ENCODE measurements at regions not wholly inside any gene's neighbourhood (a gene's known extent, or its start where the extent isn't known, plus 50 kb on each side); places are given as distances from the start of the nearest gene placed in this dataset.

GRCh38 chr4:181173046-181173445, 1070.2 kb upstream of the TENM3 start:
- no peak overlapping the region for H3K4me3 Mint-ChIP-seq
- H3K9me3 Mint-ChIP-seq: no peaks in the 10 kb centered on the region
- no peaks in the 10 kb centered on the region for H3K36me3 Mint-ChIP-seq (ENCODE audit: low read depth)

DNA sequence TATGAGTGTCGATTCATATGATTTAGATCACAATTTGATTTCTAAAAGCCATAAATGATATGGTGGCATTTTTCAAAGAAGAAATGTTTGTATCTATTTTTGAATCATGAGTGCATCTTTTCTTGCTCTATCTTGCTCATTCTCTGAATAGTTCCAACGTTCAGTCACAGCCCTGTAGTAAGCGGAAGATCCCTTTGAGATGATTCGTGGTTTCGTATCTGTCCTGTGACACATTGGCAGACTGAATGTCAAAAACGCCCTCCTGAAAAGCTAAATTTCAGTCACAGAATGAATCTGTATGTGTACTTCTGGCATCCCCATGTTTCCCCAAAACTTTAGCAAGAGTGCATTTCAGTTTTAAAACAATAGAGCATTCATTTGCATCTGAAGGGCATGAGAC, 1066.9 kb upstream of the TENM3 start:
- no peak for DNase-seq
- H3K4me1 Mint-ChIP-seq (ENCODE audit: low read depth): no peaks in the 10 kb centered on the region
- no peak overlapping the region for H3K4me3 Mint-ChIP-seq
- H3K36me3 Mint-ChIP-seq (ENCODE audit: low read depth): no peaks in the 10 kb centered on the region
- no peaks in the 10 kb centered on the region for H3K27me3 Mint-ChIP-seq
- H3K9me3 Mint-ChIP-seq: no peaks in the 10 kb centered on the region
- H3K27ac Mint-ChIP-seq: no peak overlapping the region

More at GRCh38 chr4:181173046-181173445, 1070.2 kb upstream of the TENM3 start:
- no peaks in the 10 kb centered on the region for H3K4me1 Mint-ChIP-seq (ENCODE audit: low read depth)
- no peak for DNase-seq
- H3K27ac Mint-ChIP-seq: no peak overlapping the region
- H3K27me3 Mint-ChIP-seq: no peaks in the 10 kb centered on the region

- no peak overlapping the region for H3K4me3 Mint-ChIP-seq
- no peaks in the 10 kb centered on the region for H3K4me1 Mint-ChIP-seq (ENCODE audit: low read depth)
- H3K9me3 Mint-ChIP-seq: peaks cover 3% of the 10 kb centered on the region
These were observed 1061.9 kb upstream of the TENM3 start for GRCh38 chr4:181181331-181181730.

GRCh38 chr4:181189751-181190150, 1053.5 kb upstream of the TENM3 start:
- no peak overlapping the region for H3K27ac Mint-ChIP-seq
- H3K27me3 Mint-ChIP-seq: no peaks in the 10 kb centered on the region
- H3K4me3 Mint-ChIP-seq: no peak overlapping the region

More at GRCh38 chr4:181181331-181181730, 1061.9 kb upstream of the TENM3 start:
- no peaks in the 10 kb centered on the region for H3K36me3 Mint-ChIP-seq (ENCODE audit: low read depth)
- no peak overlapping the region for H3K27ac Mint-ChIP-seq
- H3K27me3 Mint-ChIP-seq: no peaks in the 10 kb centered on the region
- no peak for DNase-seq

GRCh38 chr4:181193131-181193930, 1049.9 kb upstream of the TENM3 start:
- Mint-ChIP-seq H3K27me3 (no peaks in the 10 kb centered on the region), H3K36me3 (ENCODE audit: low read depth) (no peaks in the 10 kb centered on the region), H3K27ac (no peak overlapping the region), H3K4me3 (no peak overlapping the region), H3K9me3 (peaks cover 2% of the 10 kb centered on the region), H3K4me1 (ENCODE audit: low read depth) (no peaks in the 10 kb centered on the region)
- no peak for DNase-seq

More at GRCh38 chr4:181189751-181190150, 1053.5 kb upstream of the TENM3 start:
- no peak for DNase-seq
- H3K9me3 Mint-ChIP-seq: peaks cover 2% of the 10 kb centered on the region
- H3K4me1 Mint-ChIP-seq (ENCODE audit: low read depth): no peaks in the 10 kb centered on the region
- no peaks in the 10 kb centered on the region for H3K36me3 Mint-ChIP-seq (ENCODE audit: low read depth)

GRCh38 chr4:181194096-181194495, 1049.1 kb upstream of the TENM3 start:
- Mint-ChIP-seq H3K9me3 (peaks cover 7% of the 10 kb centered on the region), H3K36me3 (ENCODE audit: low read depth) (no peaks in the 10 kb centered on the region), H3K4me1 (ENCODE audit: low read depth) (no peaks in the 10 kb centered on the region), H3K27me3 (no peaks in the 10 kb centered on the region), H3K4me3 (no peak overlapping the region), H3K27ac (no peak overlapping the region)
- no peak for DNase-seq

DNA sequence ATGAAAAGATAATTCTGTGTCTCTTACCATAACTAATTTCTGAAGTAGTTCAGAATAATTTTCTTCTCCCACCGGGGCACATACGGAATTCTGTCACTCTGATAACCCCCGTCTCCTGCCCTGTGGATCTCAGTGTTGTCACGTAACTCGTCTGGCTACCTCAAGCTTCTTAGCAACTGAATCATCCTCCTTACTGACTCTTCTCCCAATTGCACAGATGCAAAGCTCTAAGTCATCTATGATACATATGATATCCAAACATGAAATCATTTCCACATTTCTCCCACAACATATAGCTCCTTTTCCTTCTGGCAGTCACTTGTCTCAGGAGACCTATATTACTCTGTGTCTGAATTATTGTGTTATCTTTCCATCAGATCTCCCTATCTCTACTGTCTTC, 1043.1 kb upstream of the TENM3 start:
- no peak overlapping the region for H3K4me3 Mint-ChIP-seq
- H3K9me3 Mint-ChIP-seq: peaks cover 8% of the 10 kb centered on the region
- H3K27ac Mint-ChIP-seq: no peak overlapping the region
- H3K4me1 Mint-ChIP-seq (ENCODE audit: low read depth): no peaks in the 10 kb centered on the region
- DNase-seq: no peak
- H3K36me3 Mint-ChIP-seq (ENCODE audit: low read depth): no peaks in the 10 kb centered on the region
- H3K27me3 Mint-ChIP-seq: no peaks in the 10 kb centered on the region

- no peaks in the 10 kb centered on the region for H3K27me3 Mint-ChIP-seq
- H3K4me3 Mint-ChIP-seq: no peak overlapping the region
- H3K36me3 Mint-ChIP-seq (ENCODE audit: low read depth): no peaks in the 10 kb centered on the region
- no peak overlapping the region for H3K27ac Mint-ChIP-seq
- peaks cover 8% of the 10 kb centered on the region for H3K9me3 Mint-ChIP-seq
- no peaks in the 10 kb centered on the region for H3K4me1 Mint-ChIP-seq (ENCODE audit: low read depth)
- DNase-seq: no peak
These were observed 1041.0 kb upstream of the TENM3 start for GRCh38 chr4:181202240-181202639.

- Mint-ChIP-seq H3K27ac (no peak overlapping the region), H3K27me3 (no peaks in the 10 kb centered on the region), H3K36me3 (ENCODE audit: low read depth) (no peaks in the 10 kb centered on the region), H3K4me1 (ENCODE audit: low read depth) (no peaks in the 10 kb centered on the region), H3K9me3 (peaks cover 3% of the 10 kb centered on the region), H3K4me3 (no peak overlapping the region)
- no peak for DNase-seq
These were observed 1039.1 kb upstream of the TENM3 start for GRCh38 chr4:181204109-181204508.

GRCh38 chr4:181213551-181213950, 1029.7 kb upstream of the TENM3 start:
- H3K27me3 Mint-ChIP-seq: no peaks in the 10 kb centered on the region
- no peaks in the 10 kb centered on the region for H3K36me3 Mint-ChIP-seq (ENCODE audit: low read depth)
- DNase-seq: no peak
- no peaks in the 10 kb centered on the region for H3K4me1 Mint-ChIP-seq (ENCODE audit: low read depth)
- no peak overlapping the region for H3K4me3 Mint-ChIP-seq
- no peak overlapping the region for H3K27ac Mint-ChIP-seq
- peaks cover 2% of the 10 kb centered on the region for H3K9me3 Mint-ChIP-seq

DNA sequence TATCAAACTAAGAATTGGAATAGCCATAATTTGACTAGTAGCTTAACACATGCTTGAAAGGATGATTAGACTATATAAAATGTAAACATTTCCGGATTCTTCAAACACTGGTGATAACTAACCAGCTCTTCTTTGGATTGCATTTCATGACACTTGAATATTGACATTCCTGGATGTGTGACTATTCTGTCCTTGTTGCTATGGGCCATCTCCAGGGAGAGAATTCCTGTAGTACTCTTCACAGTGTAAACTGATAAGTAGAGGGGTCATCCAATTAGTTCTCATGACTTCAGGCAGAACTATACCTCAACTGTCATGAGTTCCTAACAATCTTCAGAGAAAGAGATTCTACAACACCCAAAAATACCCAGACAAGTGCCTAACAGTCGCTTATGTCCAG, 1026.7 kb upstream of the TENM3 start:
- Mint-ChIP-seq H3K4me3 (no peak overlapping the region), H3K4me1 (ENCODE audit: low read depth) (no peaks in the 10 kb centered on the region), H3K36me3 (ENCODE audit: low read depth) (no peaks in the 10 kb centered on the region), H3K9me3 (no peaks in the 10 kb centered on the region), H3K27ac (no peak overlapping the region), H3K27me3 (no peaks in the 10 kb centered on the region)
- DNase-seq: no peak

DNA sequence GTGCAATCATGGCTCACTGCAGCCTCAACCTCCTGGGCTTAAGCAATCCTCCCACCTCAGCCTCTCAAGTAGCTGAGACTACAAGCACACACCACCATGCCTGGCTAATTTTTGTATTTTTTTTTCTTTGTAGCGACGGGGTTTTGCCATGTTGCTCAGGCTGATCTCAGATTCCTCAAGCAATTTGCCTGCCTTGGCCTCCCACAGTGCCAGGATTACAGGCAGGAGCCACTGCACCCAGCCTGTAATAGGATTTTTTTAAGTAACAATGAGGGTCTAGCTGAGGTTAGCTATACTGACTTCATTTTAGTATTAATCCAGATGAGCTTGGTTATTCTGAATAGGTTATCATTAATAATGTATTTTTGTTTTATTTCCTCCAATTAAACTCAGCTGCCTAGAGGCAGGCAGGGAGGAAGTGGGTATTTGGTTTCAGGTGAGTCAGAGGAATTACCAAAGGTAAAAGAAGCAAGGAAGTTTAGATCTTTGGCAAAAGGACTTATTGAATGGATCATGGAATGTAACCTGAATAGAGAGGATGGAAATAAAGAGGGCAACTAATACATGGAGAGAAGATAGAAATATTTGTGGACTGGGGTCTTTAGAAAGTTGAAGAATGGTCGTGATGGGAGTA, 1023.3 kb upstream of the TENM3 start:
- Mint-ChIP-seq H3K4me1 (ENCODE audit: low read depth) (no peaks in the 10 kb centered on the region), H3K27me3 (no peaks in the 10 kb centered on the region), H3K36me3 (ENCODE audit: low read depth) (no peaks in the 10 kb centered on the region), H3K4me3 (no peak overlapping the region), H3K27ac (no peak overlapping the region), H3K9me3 (no peaks in the 10 kb centered on the region)
- DNase-seq: no peak

DNA sequence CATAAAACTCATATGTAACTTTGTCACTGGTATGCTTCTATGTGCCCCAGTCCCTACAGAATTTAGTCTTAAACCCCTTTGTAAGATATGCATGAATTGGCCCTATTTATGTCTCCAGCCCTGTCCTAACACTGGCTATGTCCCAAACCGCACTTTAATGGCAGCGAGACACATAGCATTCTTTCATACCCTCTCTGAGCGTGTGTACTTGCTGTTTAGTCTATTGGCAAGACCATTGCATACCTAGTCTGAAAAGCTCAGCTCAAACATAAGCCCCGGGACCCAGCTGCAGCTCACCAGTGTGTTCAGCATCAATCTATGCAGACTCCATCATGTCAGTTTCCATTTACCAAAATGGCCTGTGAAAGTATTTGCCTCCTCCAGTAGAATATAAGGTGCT, 1018.4 kb upstream of the TENM3 start:
- Mint-ChIP-seq H3K27me3 (no peaks in the 10 kb centered on the region), H3K36me3 (ENCODE audit: low read depth) (no peaks in the 10 kb centered on the region), H3K4me1 (ENCODE audit: low read depth) (no peaks in the 10 kb centered on the region), H3K27ac (no peak overlapping the region), H3K9me3 (no peaks in the 10 kb centered on the region), H3K4me3 (no peak overlapping the region)
- no peak for DNase-seq

GRCh38 chr4:181225616-181226261, 1017.5 kb upstream of the TENM3 start:
- Mint-ChIP-seq H3K4me3 (no peak overlapping the region), H3K27me3 (no peaks in the 10 kb centered on the region), H3K27ac (no peak overlapping the region), H3K4me1 (ENCODE audit: low read depth) (no peaks in the 10 kb centered on the region), H3K9me3 (no peaks in the 10 kb centered on the region), H3K36me3 (ENCODE audit: low read depth) (no peaks in the 10 kb centered on the region)
- no peak for DNase-seq
